Lower leg skin (tissue), 4 donors: ENCODE measurements at regions not wholly inside any gene's neighbourhood (a gene's known extent, or its start where the extent isn't known, plus 50 kb on each side); places are given as distances from the start of the nearest gene placed in this dataset.

Source experiments
- DNase-seq, 2 donors: peaks; one replicate each; pipeline ENCODE4 v3.0.0-alpha.2; 2019; ENCODE audit warnings: low spot score in 2 of 2
- H3K4me3 ChIP-seq: fragments of 200-600 bp; sonication (generic); 2 replicates; pipeline ENCODE4 v1.5.1; 2017; ENCODE audit warnings: mild to moderate bottlenecking, low read depth; ENCODE audit not compliant: poor library complexity, severe bottlenecking
- POLR2A ChIP-seq, 2 donors: fragments of 450-650 bp; IDR thresholded peaks; one replicate each; pipeline ENCODE4 v1.6.1; 2016 to 2017; ENCODE audit warnings: antibody characterized with exemption in 2 of 2, mild to moderate bottlenecking in 1 of 2, moderate library complexity in 1 of 2
- WGBS, 2 donors: methylation state at CpG; one replicate each; pipeline ENCODE4 v1.1.5; 2018; 5-methylcytosine and 5-hydroxymethylcytosine counted together
- intact Hi-C: fragments of 100-400 bp; cut with DNase I; formaldehyde crosslinking; loops from one replicate; pipeline ENCODE4 v1.15.0; 2023; ENCODE audit warnings: low total_unique reads
- TF ChIP-seq, protein P1 (sequence below), 3 donors: fragments of 450-650 bp; IDR thresholded peaks; one replicate each; pipeline ENCODE4 v1.5.1; 2016; ENCODE audit warnings: antibody characterized with exemption in 3 of 3, mild to moderate bottlenecking in 3 of 3, moderate library complexity in 2 of 3

DNA sequence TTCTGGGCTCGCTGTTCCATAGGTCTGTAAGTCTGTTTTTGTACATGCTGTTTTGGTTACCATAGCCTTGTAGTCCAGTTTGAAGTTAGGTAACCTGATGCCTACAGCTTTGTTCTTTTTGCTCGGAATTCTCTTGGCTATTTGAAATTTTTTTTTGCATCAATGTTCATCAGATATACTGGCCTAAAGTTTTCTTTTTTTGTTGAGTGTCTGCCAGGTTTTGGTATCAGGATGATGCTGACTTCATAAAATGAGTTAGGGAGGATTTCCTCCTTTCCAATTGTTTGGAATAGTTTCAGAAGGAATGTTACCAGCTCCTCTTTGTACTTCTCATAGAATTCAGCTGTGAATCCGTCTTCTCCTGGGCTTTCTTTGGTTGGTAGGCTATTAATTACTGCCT lies 397.8 kb upstream of the HTR2A start:
- no peak for TF ChIP-seq POLR2A (IDR thresholded peaks at IDR 0.05)
- TF ChIP-seq, protein P1, sequence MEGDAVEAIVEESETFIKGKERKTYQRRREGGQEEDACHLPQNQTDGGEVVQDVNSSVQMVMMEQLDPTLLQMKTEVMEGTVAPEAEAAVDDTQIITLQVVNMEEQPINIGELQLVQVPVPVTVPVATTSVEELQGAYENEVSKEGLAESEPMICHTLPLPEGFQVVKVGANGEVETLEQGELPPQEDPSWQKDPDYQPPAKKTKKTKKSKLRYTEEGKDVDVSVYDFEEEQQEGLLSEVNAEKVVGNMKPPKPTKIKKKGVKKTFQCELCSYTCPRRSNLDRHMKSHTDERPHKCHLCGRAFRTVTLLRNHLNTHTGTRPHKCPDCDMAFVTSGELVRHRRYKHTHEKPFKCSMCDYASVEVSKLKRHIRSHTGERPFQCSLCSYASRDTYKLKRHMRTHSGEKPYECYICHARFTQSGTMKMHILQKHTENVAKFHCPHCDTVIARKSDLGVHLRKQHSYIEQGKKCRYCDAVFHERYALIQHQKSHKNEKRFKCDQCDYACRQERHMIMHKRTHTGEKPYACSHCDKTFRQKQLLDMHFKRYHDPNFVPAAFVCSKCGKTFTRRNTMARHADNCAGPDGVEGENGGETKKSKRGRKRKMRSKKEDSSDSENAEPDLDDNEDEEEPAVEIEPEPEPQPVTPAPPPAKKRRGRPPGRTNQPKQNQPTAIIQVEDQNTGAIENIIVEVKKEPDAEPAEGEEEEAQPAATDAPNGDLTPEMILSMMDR (IDR thresholded peaks at IDR 0.05) = no peak
- no peak overlapping the region for H3K4me3 ChIP-seq
- 47 to 71% methylated on average over 3 of the region's 3 CpGs for WGBS, 2 donors
- no peak for DNase-seq
- intact Hi-C loops = no loop called here

DNA sequence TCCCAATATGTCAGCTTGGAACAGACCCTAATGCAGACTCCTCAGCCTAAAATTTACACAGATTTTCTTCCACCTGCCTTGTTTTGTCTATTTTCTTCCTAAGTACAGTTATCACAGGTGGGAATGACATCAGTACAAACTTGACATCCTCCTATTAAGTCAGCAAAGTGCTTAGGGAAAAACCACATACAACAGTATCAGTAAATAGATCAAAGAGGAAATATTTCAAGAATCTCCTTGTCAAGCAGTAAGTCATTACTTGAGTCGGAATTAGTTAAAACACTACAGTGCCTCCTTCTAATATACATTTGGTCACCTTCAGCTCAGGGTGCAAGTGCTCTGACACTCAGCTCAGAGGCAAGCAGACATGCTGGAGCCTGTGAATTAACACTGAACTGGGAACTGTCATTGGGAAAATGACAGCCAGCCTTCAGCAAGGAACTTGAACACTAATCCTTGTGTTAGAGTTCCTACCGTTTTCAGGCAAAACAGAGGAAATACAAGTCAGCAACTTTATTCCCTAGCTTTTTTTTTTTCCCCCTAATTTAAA lies 394.3 kb upstream of the HTR2A start:
- no peak for DNase-seq
- no peak overlapping the region for H3K4me3 ChIP-seq
- TF ChIP-seq, protein P1 (IDR thresholded peaks at IDR 0.05) = no peak
- no peak for TF ChIP-seq POLR2A (IDR thresholded peaks at IDR 0.05)
- intact Hi-C loops = no loop called here
- WGBS, 2 donors = 22 to 34% methylated on average over 2 of the region's 2 CpGs

DNA sequence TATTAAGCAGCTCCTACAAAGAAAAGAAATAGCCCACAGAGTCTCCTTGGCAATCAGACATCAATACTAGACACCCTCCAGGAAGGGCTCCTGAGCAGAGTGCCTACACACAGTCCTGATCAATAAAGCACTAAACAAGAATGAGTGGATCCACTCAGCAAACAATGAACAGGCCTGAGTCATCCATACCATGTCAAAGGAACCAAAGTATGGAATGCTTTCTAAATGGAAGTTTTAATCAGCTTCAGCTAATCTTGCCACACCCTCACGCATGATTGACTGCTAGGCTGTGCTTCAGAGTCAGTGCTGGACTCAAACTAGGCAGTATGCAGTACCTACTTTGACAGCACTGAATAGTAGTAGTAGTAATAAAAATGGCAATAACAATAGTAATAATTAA lies 392.7 kb upstream of the HTR2A start:
- DNase-seq = no peak
- 79 to 87% methylated on average over 1 of the region's 1 CpG for WGBS, 2 donors
- no peak overlapping the region for H3K4me3 ChIP-seq
- TF ChIP-seq, protein P1 (IDR thresholded peaks at IDR 0.05) = no peak
- no peak for TF ChIP-seq POLR2A (IDR thresholded peaks at IDR 0.05)
- intact Hi-C loops = no loop called here

DNA sequence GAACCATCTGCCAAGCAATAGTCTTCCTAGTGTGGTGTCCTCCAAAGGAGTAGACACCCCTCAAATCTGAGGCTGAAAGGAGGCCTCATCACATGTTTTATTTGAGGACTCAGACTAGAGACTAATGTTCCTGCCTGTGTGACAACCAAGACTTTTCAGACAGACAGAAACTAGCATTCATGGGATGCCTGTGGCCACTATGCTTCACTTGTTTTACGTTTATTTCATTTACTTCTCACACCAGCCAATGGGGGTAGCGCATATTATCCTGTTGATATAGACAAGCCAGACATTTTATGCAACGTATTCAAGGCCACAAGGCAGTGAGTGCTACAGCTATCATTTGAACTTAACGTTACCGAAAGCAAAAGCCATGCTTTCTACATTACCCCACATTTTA lies 391.7 kb upstream of the HTR2A start:
- 82 to 91% methylated on average over 5 of the region's 5 CpGs for WGBS, 2 donors
- TF ChIP-seq POLR2A (IDR thresholded peaks at IDR 0.05) = no peak
- TF ChIP-seq, protein P1 (IDR thresholded peaks at IDR 0.05) = no peak
- no peak for DNase-seq
- intact Hi-C loops = no loop called here
- no peak overlapping the region for H3K4me3 ChIP-seq

DNA sequence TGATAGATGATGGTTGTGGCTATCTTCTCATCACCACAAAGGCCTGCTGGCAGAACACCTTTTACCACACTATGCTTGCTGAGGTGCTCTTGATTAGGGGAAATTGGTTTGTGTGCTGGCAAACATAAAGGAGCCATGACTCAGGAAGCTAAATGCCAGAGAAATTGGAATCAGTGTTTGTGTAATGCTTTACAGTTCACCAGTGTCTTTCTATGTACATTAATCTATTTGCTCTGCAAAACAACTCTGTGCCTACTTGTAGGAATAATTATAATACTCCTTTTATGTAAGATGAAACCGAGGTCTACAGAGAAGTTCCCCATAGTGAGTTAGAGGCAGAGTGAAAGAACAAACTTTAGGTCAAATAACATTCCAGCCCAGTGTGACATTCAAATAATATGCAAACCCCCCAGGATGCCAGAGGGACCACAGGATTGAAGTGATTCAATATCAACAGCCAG lies 390.5 kb upstream of the HTR2A start:
- H3K4me3 ChIP-seq = no peak overlapping the region
- DNase-seq = no peak
- intact Hi-C loops = no loop called here
- 58 to 67% methylated on average over 1 of the region's 1 CpG for WGBS, 2 donors
- TF ChIP-seq, protein P1 (IDR thresholded peaks at IDR 0.05) = no peak
- no peak for TF ChIP-seq POLR2A (IDR thresholded peaks at IDR 0.05)

DNA sequence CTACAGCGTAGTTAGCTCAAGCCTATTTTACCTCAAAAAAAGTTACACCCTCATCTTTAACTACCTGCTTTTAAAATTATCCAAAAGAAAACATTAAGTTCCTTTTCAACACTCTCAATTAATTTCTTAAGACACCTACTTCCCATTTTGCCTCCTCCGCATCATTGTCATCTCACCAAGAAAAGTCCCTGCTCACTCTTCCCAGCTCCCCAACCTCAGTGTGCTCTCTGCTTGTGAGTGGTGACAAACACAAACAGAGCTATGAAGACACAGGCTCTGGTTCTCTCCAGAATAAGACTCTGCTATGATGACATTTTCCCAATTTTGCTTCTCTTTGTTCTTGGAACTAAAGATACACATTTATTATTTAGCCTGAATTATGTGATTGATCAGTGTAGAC lies 385.1 kb upstream of the HTR2A start:
- WGBS, 2 donors = 88 to 93% methylated on average over 2 of the region's 2 CpGs
- no peak for DNase-seq
- TF ChIP-seq, protein P1 (IDR thresholded peaks at IDR 0.05) = no peak
- TF ChIP-seq POLR2A (IDR thresholded peaks at IDR 0.05) = no peak
- intact Hi-C loops = no loop called here
- no peak overlapping the region for H3K4me3 ChIP-seq
